H1 (cell line): ENCODE measurements at regions not wholly inside any gene's neighbourhood (a gene's known extent, or its start where the extent isn't known, plus 50 kb on each side); places are given as distances from the start of the nearest gene placed in this dataset.

Experiments
- CTCF ChIA-PET: fragments of 300-600 bp; sonication (Branson Sonifier 250); formaldehyde crosslinking; loops from one replicate; lab custom pipeline; 2021; ENCODE audit not compliant: partially characterized antibody; lab: Charles Lee
- POLR2A ChIA-PET: fragments of 300-600 bp; sonication (Branson Sonifier 250); formaldehyde crosslinking; loops from one replicate; lab custom pipeline; 2021; ENCODE audit warnings: inconsistent platforms; ENCODE audit not compliant: partially characterized antibody; lab: Charles Lee
- DNase-seq, 2 experiments: peaks; one replicate each; pipeline versions ENCODE4 v3.0.0 to v3.0.0-alpha.2; 2010 to 2022; ENCODE audit warnings: low spot score in 2 of 2, low read depth in 1 of 2, mixed read lengths in 1 of 2
- FAIRE-seq: peaks from 2 replicates; lab custom pipeline; 2011; peaks lifted over from hg19 to GRCh38; lab: Jason Lieb, UNC
- H2AFZ ChIP-seq: 2 replicates; pipeline ENCODE4 v1.8.1; 2012; ENCODE audit warnings: low read length, inconsistent platforms
- H2AK5ac ChIP-seq: 2 replicates; pipeline ENCODE4 v1.6.1; 2013; ENCODE audit warnings: low read depth, low read length
- H2BK120ac ChIP-seq: replicated peaks from 2 replicates; pipeline ENCODE3; 2013; ENCODE audit warnings: low read depth, low read length, inconsistent platforms
- H2BK12ac ChIP-seq: 2 replicates; pipeline ENCODE4 v1.6.1; 2013; ENCODE audit warnings: low read depth, low read length
- H2BK15ac ChIP-seq: 2 replicates; pipeline ENCODE4 v1.6.1; 2013; ENCODE audit warnings: low read length
- H2BK20ac ChIP-seq: 2 replicates; pipeline ENCODE4 v1.6.1; 2013; ENCODE audit warnings: low read length
- H2BK5ac ChIP-seq: 2 replicates; pipeline ENCODE4 v1.6.1; 2013; ENCODE audit warnings: low read depth, low read length
- H3K14ac ChIP-seq: 2 replicates; pipeline ENCODE4 v1.6.1; 2013; ENCODE audit warnings: inconsistent platforms; ENCODE audit not compliant: insufficient read length
- H3K18ac ChIP-seq: 2 replicates; pipeline ENCODE4 v1.6.1; 2013; ENCODE audit warnings: low read length; ENCODE audit errors: extremely low read depth
- H3K23ac ChIP-seq: 2 replicates; pipeline ENCODE4 v1.6.1; 2013; ENCODE audit warnings: inconsistent platforms; ENCODE audit not compliant: insufficient read length
- H3K23me2 ChIP-seq: 2 replicates; pipeline ENCODE4 v1.6.1; 2013; ENCODE audit warnings: low read depth, low read length
- H3K27ac ChIP-seq: 2 replicates; pipeline ENCODE4 v1.6.1; 2011; ENCODE audit warnings: low read depth, low read length, inconsistent platforms
- H3K27me3 ChIP-seq, 4 experiments: replicated peaks in 1 of 4; 1 replicate in 1 of 4; 2 replicates in 3 of 4; pipeline versions ENCODE4 v1.6.1 to v1.8.1; 2011 to 2013; ENCODE audit warnings: low read length in 3 of 4, mild to moderate bottlenecking in 3 of 4, inconsistent platforms in 2 of 4, mixed read lengths in 2 of 4, moderate library complexity in 1 of 4; ENCODE audit not compliant: control insufficient read depth in 3 of 4, insufficient read depth in 3 of 4; ENCODE audit errors: extremely low read depth in 1 of 4
- H3K36me3 ChIP-seq, 4 experiments: 2 replicates each; pipeline versions ENCODE4 v1.6.1 to v1.8.1; 2011 to 2013; ENCODE audit warnings: mild to moderate bottlenecking in 4 of 4, low read length in 3 of 4, moderate library complexity in 2 of 4, control low read depth in 1 of 4, inconsistent platforms in 1 of 4; ENCODE audit not compliant: insufficient read depth in 4 of 4, control insufficient read depth in 2 of 4
- H3K4ac ChIP-seq: replicated peaks from 2 replicates; pipeline ENCODE3; 2013; ENCODE audit warnings: low read length, low read depth, mixed read lengths, inconsistent platforms; ENCODE audit not compliant: insufficient read length
- H3K4me1 ChIP-seq, 4 experiments: replicated peaks in 1 of 4; 1 replicate in 1 of 4; 2 replicates in 3 of 4; pipeline versions ENCODE4 v1.6.1 to v1.8.1; 2011 to 2013; ENCODE audit warnings: low read length in 3 of 4, inconsistent platforms in 2 of 4, mixed read lengths in 1 of 4; ENCODE audit not compliant: insufficient read depth in 4 of 4, control insufficient read depth in 3 of 4
- H3K4me2 ChIP-seq, 2 experiments: 2 replicates each; pipeline versions ENCODE4 v1.6.1 to v1.8.1; 2011 to 2013; ENCODE audit warnings: low read depth in 2 of 2, low read length in 2 of 2, control low read depth in 1 of 2, inconsistent platforms in 1 of 2, mild to moderate bottlenecking in 1 of 2; ENCODE audit not compliant: insufficient read depth in 1 of 2
- H3K4me3 ChIP-seq, 4 experiments: fragments of 200-600, 300-600 bp in 1 of 4; sonication (generic), shearing (Covaris generic), sonication (Bioruptor Twin) in 1 of 4; 2 replicates each; pipeline versions ENCODE4 v1.5.1 to v1.8.1; 2011 to 2016; ENCODE audit warnings: low read length in 4 of 4, low read depth in 3 of 4, control low read depth in 2 of 4, inconsistent platforms in 2 of 4, mild to moderate bottlenecking in 2 of 4, mixed read lengths in 1 of 4, moderate library complexity in 1 of 4; ENCODE audit not compliant: insufficient read depth in 2 of 4; ENCODE audit errors: extremely low read depth in 1 of 4
- H3K56ac ChIP-seq: replicated peaks from 2 replicates; pipeline ENCODE3; 2013; ENCODE audit warnings: low read depth, mild to moderate bottlenecking, mixed read lengths, low read length, inconsistent platforms; ENCODE audit not compliant: insufficient read length
- H3K79me1 ChIP-seq: 2 replicates; pipeline ENCODE4 v1.6.1; 2013; ENCODE audit warnings: low read depth, low read length, control low read depth
- H3K79me2 ChIP-seq, 2 experiments: 2 replicates each; pipeline versions ENCODE4 v1.6.1 to v1.8.1; 2012 to 2013; ENCODE audit warnings: low read length in 2 of 2, mild to moderate bottlenecking in 2 of 2, inconsistent platforms in 1 of 2; ENCODE audit not compliant: insufficient read depth in 2 of 2, control insufficient read depth in 1 of 2
- H3K9ac ChIP-seq, 4 experiments: replicated peaks in 1 of 4; 1 replicate in 1 of 4; 2 replicates in 3 of 4; pipeline versions ENCODE4 v1.6.1 to v1.8.1; 2011 to 2013; ENCODE audit warnings: low read depth in 3 of 4, low read length in 3 of 4, control low read depth in 2 of 4, mild to moderate bottlenecking in 2 of 4, moderate library complexity in 2 of 4, inconsistent platforms in 1 of 4; ENCODE audit errors: extremely low read depth in 1 of 4
- H3K9me3 ChIP-seq, 2 experiments: 2 replicates each; pipeline versions ENCODE4 v1.6.1 to v1.8.1; 2012 to 2013; ENCODE audit warnings: mild to moderate bottlenecking in 2 of 2, moderate library complexity in 2 of 2, control low read depth in 1 of 2, inconsistent platforms in 1 of 2, low read depth in 1 of 2, low read length in 1 of 2, mixed read lengths in 1 of 2; ENCODE audit not compliant: insufficient read depth in 2 of 2
- H4K20me1 ChIP-seq, 2 experiments: replicated peaks in 1 of 2; 2 replicates each; pipeline versions ENCODE3 to v1.8.1; 2011 to 2013; ENCODE audit warnings: inconsistent platforms in 2 of 2, low read length in 2 of 2, mild to moderate bottlenecking in 1 of 2; ENCODE audit not compliant: insufficient read depth in 2 of 2, control insufficient read depth in 1 of 2
- H4K5ac ChIP-seq: 2 replicates; pipeline ENCODE4 v1.6.1; 2013; ENCODE audit warnings: low read length, low read depth, mixed read lengths, inconsistent platforms; ENCODE audit not compliant: insufficient read length
- H4K8ac ChIP-seq: 2 replicates; pipeline ENCODE4 v1.8.0; 2013; ENCODE audit warnings: mild to moderate bottlenecking, moderate library complexity, low read length, inconsistent platforms; ENCODE audit not compliant: insufficient read depth; ENCODE audit errors: extremely low read depth
- H4K91ac ChIP-seq: replicated peaks from 2 replicates; pipeline ENCODE3; 2013; ENCODE audit warnings: low read length, mixed read lengths, inconsistent platforms; ENCODE audit not compliant: insufficient read length
- ATF2 ChIP-seq: IDR thresholded peaks from 2 replicates; pipeline ENCODE4 v1.6.1; 2012; ENCODE audit warnings: low read length, inconsistent platforms
- CTBP2 ChIP-seq: IDR thresholded peaks from 2 replicates; pipeline ENCODE4 v1.7.0; 2011; ENCODE audit warnings: borderline replicate concordance, mild to moderate bottlenecking, moderate library complexity, mixed read lengths, low read length; ENCODE audit not compliant: insufficient read depth, insufficient read length
- EP300 ChIP-seq, 2 experiments: IDR thresholded peaks; 1 replicate in 1 of 2; 2 replicates in 1 of 2; pipeline ENCODE4 v1.6.1; 2011 to 2012; ENCODE audit warnings: low read depth in 2 of 2, low read length in 2 of 2, mild to moderate bottlenecking in 2 of 2, borderline replicate concordance in 1 of 2, inconsistent platforms in 1 of 2, moderate library complexity in 1 of 2
- RXRA ChIP-seq: IDR thresholded peaks from 2 replicates; pipeline ENCODE4 v1.6.1; 2011; ENCODE audit warnings: low read depth, mild to moderate bottlenecking, low read length, moderate library complexity; ENCODE audit not compliant: insufficient read depth
- SP4 ChIP-seq: IDR thresholded peaks from 2 replicates; pipeline ENCODE4 v1.6.1; 2012; ENCODE audit warnings: low read length, inconsistent platforms
- TCF12 ChIP-seq: IDR thresholded peaks from 2 replicates; pipeline ENCODE4 v1.6.1; 2011; ENCODE audit warnings: low read depth, mild to moderate bottlenecking, low read length
- WGBS, 2 experiments: shearing (Covaris generic) in 1 of 2; methylation state at CpG; one replicate each; pipeline versions ENCODE4 v1.1.6 to v1.1.7; 2013 to 2015; ENCODE audit warnings: low lambda C conversion rate in 2 of 2, mixed read lengths in 2 of 2, inconsistent platforms in 1 of 2, low coverage in 1 of 2, missing lambda C conversion rate in 1 of 2; ENCODE audit not compliant: insufficient replicate concordance in 2 of 2, insufficient coverage in 1 of 2, insufficient read length in 1 of 2; ENCODE audit errors: extremely low coverage in 1 of 2, missing lambda C conversion rate in 1 of 2; 5-methylcytosine and 5-hydroxymethylcytosine counted together

GRCh38 chr16:54479546-54479945 lies 193.0 kb upstream of the IRX3 start:
- H2BK120ac ChIP-seq = no peak overlapping the region
- WGBS, 2 experiments = 100% methylated on average over 1 of the region's 1 CpG; no CpG with 5 or more reads in 1 of the 2 experiments
- POLR2A ChIA-PET = no interaction called here
- FAIRE-seq (no peak), DNase-seq (no peak)
- H2BK15ac ChIP-seq = no peak overlapping the region
- no peak overlapping the region for H3K4me3 ChIP-seq
- no peak overlapping the region for H3K18ac ChIP-seq
- H3K9ac ChIP-seq = no peak overlapping the region
- no peak overlapping the region for H2AK5ac ChIP-seq
- no peaks in the 10 kb centered on the region for H3K36me3 ChIP-seq
- no peak overlapping the region for H3K4me2 ChIP-seq
- H2AFZ ChIP-seq = no peak overlapping the region
- no peak overlapping the region for H2BK20ac ChIP-seq
- H3K23ac ChIP-seq = no peak overlapping the region
- no peak overlapping the region for H2BK12ac ChIP-seq
- H3K4ac ChIP-seq = no peak overlapping the region
- no peak overlapping the region for H2BK5ac ChIP-seq
- no peaks in the 10 kb centered on the region for H3K79me2 ChIP-seq
- no peaks in the 10 kb centered on the region; a peak in 2 of 7 replicates for H3K27me3 ChIP-seq
- TF ChIP-seq EP300 (IDR thresholded peaks at IDR 0.05; ENCODE audit: borderline replicate concordance in 1 of 2, low read depth in 2 of 2, low read length in 2 of 2) = no peak
- TF ChIP-seq ATF2 = no peak
- TF ChIP-seq TCF12 = no peak
- no peak for TF ChIP-seq RXRA
- no peak for TF ChIP-seq CTBP2
- no peak for TF ChIP-seq SP4
- no peak overlapping the region for H3K27ac ChIP-seq
- CTCF ChIA-PET = no interaction called here
- H4K5ac ChIP-seq = no peak overlapping the region
- H3K4me1 ChIP-seq = no peaks in the 10 kb centered on the region
- no peaks in the 10 kb centered on the region for H3K9me3 ChIP-seq
- H3K56ac ChIP-seq = no peak overlapping the region
- H4K91ac ChIP-seq = no peak overlapping the region
- no peaks in the 10 kb centered on the region for H3K79me1 ChIP-seq
- 0 out of 2 replicates have a peak, but pooled peaks cover 2% of the 10 kb centered on the region for H3K23me2 ChIP-seq
- no peaks in the 10 kb centered on the region for H4K20me1 ChIP-seq
- no peak overlapping the region for H3K14ac ChIP-seq
- H4K8ac ChIP-seq = no peak overlapping the region
